ENCODE measurements at regions not wholly inside any gene's neighbourhood (a gene's known extent, or its start where the extent isn't known, plus 50 kb on each side); places are given as distances from the start of the nearest gene placed in this dataset.
A peak's percentile ranks its signal among the peaks of the same experiment; 100 is the strongest.
"Not testable (repeated sequence)": the region's sequence is repeated elsewhere in the genome, so short reads cannot be mapped to it uniquely, and the experiment has no call there.

- DNase-seq (ENCODE audit: low spot score); intact Hi-C loops (cut with DNase I); ATAC-seq: not testable (repeated sequence)
Observed at GRCh38 chr20:52057133-52057532, 134.4 kb downstream of the ZFP64 start.

GRCh38 chr20:52056203-52057062 lies 135.1 kb downstream of the ZFP64 start:
- no peak for ATAC-seq
- no peak for DNase-seq (ENCODE audit: low spot score)
- intact Hi-C loops (cut with DNase I) = no loop called here

GRCh38 chr20:52054123-52054522 lies 137.5 kb downstream of the ZFP64 start:
- DNase-seq (ENCODE audit: low spot score) = no peak
- no peak for ATAC-seq
- intact Hi-C loops (cut with DNase I) = no loop called here

- intact Hi-C loops (cut with DNase I) = loop anchor here (10.0 kb wide), 1 partner anchor 324 kb away; no protein-coding TSS in a partner anchor
- ATAC-seq (peak; percentile 42), DNase-seq (ENCODE audit: low spot score) (no peak)
Observed at GRCh38 chr20:52049001-52049731, 142.4 kb downstream of the ZFP64 start.

GRCh38 chr20:52047811-52048764 lies 143.5 kb downstream of the ZFP64 start:
- DNase-seq (ENCODE audit: low spot score) = no peak

GRCh38 chr20:52041966-52042365 lies 149.6 kb downstream of the ZFP64 start:
- intact Hi-C loops (cut with DNase I) = loop anchor here (10.0 kb wide), 1 partner anchor 317 kb away; no protein-coding TSS in a partner anchor
- ATAC-seq (no peak), DNase-seq (ENCODE audit: low spot score) (no peak)

More at GRCh38 chr20:52047811-52048764, 143.5 kb downstream of the ZFP64 start:
- intact Hi-C loops (cut with DNase I) = loop anchor here (10.0 kb wide), 1 partner anchor 323 kb away; no protein-coding TSS in a partner anchor
- no peak for ATAC-seq

GRCh38 chr20:52039790-52040189 lies 151.8 kb downstream of the ZFP64 start:
- DNase-seq (ENCODE audit: low spot score) (no peak), ATAC-seq (no peak)
- intact Hi-C loops (cut with DNase I) = loop anchor here (10.0 kb wide), 1 partner anchor 315 kb away; no protein-coding TSS in a partner anchor

GRCh38 chr20:52038632-52039031 lies 152.9 kb downstream of the ZFP64 start:
- intact Hi-C loops (cut with DNase I) = not testable (repeated sequence)

GRCh38 chr20:52037370-52037769 lies 154.2 kb downstream of the ZFP64 start:
- DNase-seq (ENCODE audit: low spot score) (no peak), ATAC-seq (no peak)
- intact Hi-C loops (cut with DNase I) = no loop called here

More at GRCh38 chr20:52038632-52039031, 152.9 kb downstream of the ZFP64 start:
- not testable (repeated sequence) for ATAC-seq; DNase-seq (ENCODE audit: low spot score)

GRCh38 chr20:52035977-52036376 lies 155.6 kb downstream of the ZFP64 start:
- DNase-seq (ENCODE audit: low spot score) (no peak), ATAC-seq (no peak)
- intact Hi-C loops (cut with DNase I) = no loop called here

GRCh38 chr20:52035498-52035897 lies 156.1 kb downstream of the ZFP64 start:
- DNase-seq (ENCODE audit: low spot score) = no peak
- no peak for ATAC-seq
- intact Hi-C loops (cut with DNase I) = no loop called here

GRCh38 chr20:52034581-52034980 lies 157.0 kb downstream of the ZFP64 start:
- intact Hi-C loops (cut with DNase I) = no loop called here
- DNase-seq (ENCODE audit: low spot score) (no peak), ATAC-seq (no peak)

- no peak for DNase-seq (ENCODE audit: low spot score)
- no peak for ATAC-seq
- intact Hi-C loops (cut with DNase I) = no loop called here
Observed at GRCh38 chr20:52033313-52033712, 158.3 kb downstream of the ZFP64 start.

- intact Hi-C loops (cut with DNase I); ATAC-seq; DNase-seq (ENCODE audit: low spot score): not testable (repeated sequence)
Observed at GRCh38 chr20:52032304-52032683, 159.3 kb downstream of the ZFP64 start.

- ATAC-seq = peak; percentile 39
- intact Hi-C loops (cut with DNase I) = no loop called here
Observed at GRCh38 chr20:52031563-52032303, 159.8 kb downstream of the ZFP64 start.

GRCh38 chr20:52031206-52031562 lies 160.4 kb downstream of the ZFP64 start:
- no peak for DNase-seq (ENCODE audit: low spot score)
- no peak for ATAC-seq
- intact Hi-C loops (cut with DNase I) = no loop called here

More at GRCh38 chr20:52031563-52032303, 159.8 kb downstream of the ZFP64 start:
- no peak for DNase-seq (ENCODE audit: low spot score)

GRCh38 chr20:52029129-52029528 lies 162.4 kb downstream of the ZFP64 start:
- ATAC-seq; intact Hi-C loops (cut with DNase I); DNase-seq (ENCODE audit: low spot score): not testable (repeated sequence)

GRCh38 chr20:52025938-52026337 lies 165.6 kb downstream of the ZFP64 start:
- no peak for DNase-seq (ENCODE audit: low spot score)
- ATAC-seq = no peak
- intact Hi-C loops (cut with DNase I) = no loop called here
